AG08396 (cell line): ENCODE measurements at regions not wholly inside any gene's neighbourhood (a gene's known extent, or its start where the extent isn't known, plus 50 kb on each side); places are given as distances from the start of the nearest gene placed in this dataset.

Experiments used
- DNase-seq: peaks from one replicate; pipeline ENCODE4 v3.0.0; 2012; ENCODE audit warnings: low spot score, mixed read lengths

- DNase-seq: no peak
Observed at GRCh38 chr3:168154089-168154488, 58.4 kb upstream of the GOLIM4 start.

DNA sequence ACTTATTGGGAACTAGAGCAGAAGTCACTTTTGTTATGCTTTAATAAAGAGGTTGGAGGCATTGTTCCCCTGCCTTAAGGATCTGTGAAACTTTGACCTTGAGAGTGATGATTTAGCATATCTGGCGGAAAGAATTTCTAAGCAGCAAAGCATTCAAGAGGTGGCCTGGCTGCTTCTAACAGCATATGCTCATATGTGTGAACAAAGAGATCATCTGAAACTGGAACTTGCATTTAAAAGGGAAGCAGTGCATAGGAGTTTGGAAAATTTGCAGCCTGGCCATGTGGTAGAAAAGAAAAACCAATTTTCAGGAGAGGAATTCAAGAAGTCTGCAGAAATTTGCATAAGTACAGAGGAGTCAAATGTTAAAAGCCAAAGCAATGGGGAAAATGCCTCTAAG is 56.4 kb upstream of the GOLIM4 start:
- no peak for DNase-seq
